Smooth muscle cell (in vitro differentiated cells): ENCODE measurements at regions not wholly inside any gene's neighbourhood (a gene's known extent, or its start where the extent isn't known, plus 50 kb on each side); places are given as distances from the start of the nearest gene placed in this dataset.

Experiments used
- DNase-seq: peaks from one replicate; lab custom pipeline; 2025; ENCODE audit not compliant: unreplicated experiment; lab: John Stamatoyannopoulos, UW
- H2AFZ ChIP-seq: fragments of 200-600 bp; sonication (generic); 2 replicates; pipeline ENCODE4 v1.6.0; 2016; ENCODE audit warnings: antibody characterized with exemption, low read depth, mild to moderate bottlenecking
- H3F3A ChIP-seq: fragments of 200-600 bp; sonication (generic); 2 replicates; pipeline ENCODE4 v1.6.0; 2017; ENCODE audit warnings: antibody characterized with exemption, low read depth
- H3K27ac ChIP-seq: fragments of 200-600 bp; sonication (generic); 2 replicates; pipeline ENCODE4 v1.5.1; 2016; ENCODE audit warnings: low read depth, mild to moderate bottlenecking
- H3K27me3 ChIP-seq: fragments of 200-600 bp; sonication (generic); 2 replicates; pipeline ENCODE4 v1.6.1; 2016; ENCODE audit warnings: low read depth, mild to moderate bottlenecking
- H3K36me3 ChIP-seq: fragments of 200-600 bp; sonication (generic); 2 replicates; pipeline ENCODE4 v1.5.1; 2016; ENCODE audit warnings: low read depth
- H3K4me1 ChIP-seq: fragments of 200-600 bp; sonication (generic); 2 replicates; pipeline ENCODE4 v1.5.1; 2016; ENCODE audit warnings: low read depth
- H3K4me2 ChIP-seq: fragments of 200-600 bp; sonication (generic); 2 replicates; pipeline ENCODE4 v1.6.0; 2016; ENCODE audit warnings: mild to moderate bottlenecking
- H3K4me3 ChIP-seq: fragments of 200-600 bp; sonication (generic); 2 replicates; pipeline ENCODE4 v1.5.1; 2016; ENCODE audit warnings: mild to moderate bottlenecking
- H3K79me2 ChIP-seq: fragments of 200-600 bp; sonication (generic); 2 replicates; pipeline ENCODE4 v1.6.0; 2016; ENCODE audit warnings: low read depth, mild to moderate bottlenecking
- H3K9ac ChIP-seq: fragments of 200-600 bp; sonication (generic); 2 replicates; pipeline ENCODE4 v1.6.0; 2016; ENCODE audit warnings: low read depth
- H3K9me3 ChIP-seq: fragments of 200-600 bp; sonication (generic); replicated peaks from 2 replicates; pipeline ENCODE4 v1.5.1; 2016; ENCODE audit warnings: low read depth
- H4K20me1 ChIP-seq: fragments of 200-600 bp; sonication (generic); 2 replicates; pipeline ENCODE4 v1.6.0; 2016; ENCODE audit warnings: low read depth
- WGBS: methylation state at CpG from one replicate; pipeline ENCODE4 v1.1.7; 2016; ENCODE audit warnings: low lambda C conversion rate; 5-methylcytosine and 5-hydroxymethylcytosine counted together
- TF ChIP-seq, protein P1 (sequence below): fragments of 200-600 bp; sonication (generic); IDR thresholded peaks from 2 replicates; pipeline ENCODE4 v1.5.1; 2017; ENCODE audit warnings: borderline replicate concordance, mild to moderate bottlenecking, antibody characterized with exemption; ENCODE audit not compliant: insufficient read depth, poor library complexity, severe bottlenecking

DNA sequence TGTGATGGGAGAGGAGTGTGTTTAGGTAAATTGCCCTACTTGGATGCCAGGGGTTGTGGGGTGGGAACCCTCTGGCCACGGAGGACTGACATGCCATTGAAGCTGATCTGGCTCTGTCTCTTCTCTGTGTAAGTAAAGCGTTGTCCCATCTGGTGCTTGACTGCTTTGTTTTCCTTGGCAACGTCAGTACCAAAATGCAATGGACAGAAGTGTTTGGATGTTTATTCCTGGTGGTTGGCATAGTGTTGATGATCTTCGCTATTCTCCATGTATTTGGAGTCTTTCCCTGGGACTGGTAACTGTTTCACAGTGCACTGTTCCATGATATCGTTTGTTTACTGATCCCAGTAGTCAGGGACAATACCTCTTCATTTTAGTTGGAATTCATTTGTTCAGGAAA lies 130.5 kb upstream of the MCTP2 start:
- TF ChIP-seq, protein P1, sequence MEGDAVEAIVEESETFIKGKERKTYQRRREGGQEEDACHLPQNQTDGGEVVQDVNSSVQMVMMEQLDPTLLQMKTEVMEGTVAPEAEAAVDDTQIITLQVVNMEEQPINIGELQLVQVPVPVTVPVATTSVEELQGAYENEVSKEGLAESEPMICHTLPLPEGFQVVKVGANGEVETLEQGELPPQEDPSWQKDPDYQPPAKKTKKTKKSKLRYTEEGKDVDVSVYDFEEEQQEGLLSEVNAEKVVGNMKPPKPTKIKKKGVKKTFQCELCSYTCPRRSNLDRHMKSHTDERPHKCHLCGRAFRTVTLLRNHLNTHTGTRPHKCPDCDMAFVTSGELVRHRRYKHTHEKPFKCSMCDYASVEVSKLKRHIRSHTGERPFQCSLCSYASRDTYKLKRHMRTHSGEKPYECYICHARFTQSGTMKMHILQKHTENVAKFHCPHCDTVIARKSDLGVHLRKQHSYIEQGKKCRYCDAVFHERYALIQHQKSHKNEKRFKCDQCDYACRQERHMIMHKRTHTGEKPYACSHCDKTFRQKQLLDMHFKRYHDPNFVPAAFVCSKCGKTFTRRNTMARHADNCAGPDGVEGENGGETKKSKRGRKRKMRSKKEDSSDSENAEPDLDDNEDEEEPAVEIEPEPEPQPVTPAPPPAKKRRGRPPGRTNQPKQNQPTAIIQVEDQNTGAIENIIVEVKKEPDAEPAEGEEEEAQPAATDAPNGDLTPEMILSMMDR = no peak
- Histone ChIP-seq H3K9me3 (no peaks in the 10 kb centered on the region), H3K27me3 (no peaks in the 10 kb centered on the region), H3F3A (no peaks in the 10 kb centered on the region), H3K36me3 (no peaks in the 10 kb centered on the region), H4K20me1 (no peaks in the 10 kb centered on the region), H3K27ac (no peak overlapping the region), H3K79me2 (no peaks in the 10 kb centered on the region), H3K9ac (no peak overlapping the region), H3K4me2 (no peak overlapping the region), H3K4me1 (no peaks in the 10 kb centered on the region), H3K4me3 (no peak overlapping the region), H2AFZ (no peak overlapping the region)
- 65% methylated on average over 5 of the region's 5 CpGs for WGBS
- no peak for DNase-seq

DNA sequence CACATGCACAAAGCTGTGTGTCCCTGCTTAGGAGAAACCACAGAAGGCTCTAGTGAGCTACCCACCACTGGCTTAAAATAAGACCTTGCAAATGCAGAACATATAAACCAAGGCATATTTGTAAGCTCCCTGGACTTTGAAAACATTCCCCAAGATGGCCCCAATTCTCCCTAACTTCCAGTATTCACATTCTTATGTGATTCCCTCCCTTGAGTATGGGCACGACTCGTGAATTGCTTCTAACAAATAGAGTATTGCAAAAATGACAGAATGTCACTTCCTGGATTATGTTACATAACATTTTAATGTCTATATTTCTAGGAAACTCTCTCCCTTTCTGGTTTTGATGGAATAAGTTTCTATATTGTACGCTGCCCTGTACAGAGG lies 131.8 kb upstream of the MCTP2 start:
- 47% methylated on average over 3 of the region's 3 CpGs for WGBS
- Histone ChIP-seq H3K4me2 (peak overlapping the region; percentile 36), H3K27me3 (no peaks in the 10 kb centered on the region), H3K27ac (peak overlapping the region; percentile 16), H3K79me2 (no peaks in the 10 kb centered on the region), H2AFZ (no peak overlapping the region), H3K9ac (no peak overlapping the region), H3F3A (no peaks in the 10 kb centered on the region), H3K4me3 (no peak overlapping the region), H3K4me1 (no peaks in the 10 kb centered on the region), H3K9me3 (no peaks in the 10 kb centered on the region), H3K36me3 (no peaks in the 10 kb centered on the region), H4K20me1 (no peaks in the 10 kb centered on the region)
- TF ChIP-seq, protein P1 = no peak
- DNase-seq = no peak

DNA sequence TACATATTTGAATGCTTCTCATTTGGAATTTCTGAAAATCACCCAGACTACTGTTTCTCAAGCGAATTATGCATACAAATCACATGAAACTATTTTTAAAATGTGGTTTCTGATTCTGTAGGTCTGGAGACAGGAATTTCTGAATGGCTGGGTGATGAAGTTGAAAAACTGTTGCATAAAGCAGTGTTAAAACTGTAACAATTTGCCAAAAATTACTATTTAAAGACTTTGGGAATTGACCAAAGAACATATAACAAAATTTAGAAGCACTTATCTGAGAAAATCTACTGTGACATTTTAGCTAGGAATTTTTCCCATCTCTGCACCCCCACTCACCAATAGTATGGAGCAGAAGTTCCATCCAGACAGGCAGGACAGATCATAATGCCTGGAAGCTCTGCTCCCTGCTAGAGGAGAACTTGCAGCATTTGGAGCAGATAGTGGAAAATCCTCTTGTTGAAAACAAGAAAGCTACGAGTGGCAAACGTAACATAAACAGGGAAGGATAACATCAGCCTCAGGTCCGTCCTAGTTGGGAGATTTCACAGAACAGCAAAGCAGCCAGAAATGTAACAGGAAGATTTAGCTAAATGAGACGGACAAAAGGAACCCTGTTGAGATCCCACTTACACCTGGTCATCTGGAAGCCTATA lies 132.3 kb upstream of the MCTP2 start:
- Histone ChIP-seq H3K9ac (no peak overlapping the region), H3K4me1 (no peaks in the 10 kb centered on the region), H3K79me2 (no peaks in the 10 kb centered on the region), H2AFZ (no peak overlapping the region), H3K27ac (peak overlapping the region; percentile 16), H3F3A (no peaks in the 10 kb centered on the region), H3K27me3 (peaks cover 2% of the 10 kb centered on the region), H3K4me3 (no peak overlapping the region), H3K36me3 (no peaks in the 10 kb centered on the region), H3K4me2 (peak overlapping the region; percentile 36), H4K20me1 (no peaks in the 10 kb centered on the region), H3K9me3 (no peaks in the 10 kb centered on the region)
- no peak for DNase-seq
- 37% methylated on average over 5 of the region's 5 CpGs for WGBS
- TF ChIP-seq, protein P1 = no peak

DNA sequence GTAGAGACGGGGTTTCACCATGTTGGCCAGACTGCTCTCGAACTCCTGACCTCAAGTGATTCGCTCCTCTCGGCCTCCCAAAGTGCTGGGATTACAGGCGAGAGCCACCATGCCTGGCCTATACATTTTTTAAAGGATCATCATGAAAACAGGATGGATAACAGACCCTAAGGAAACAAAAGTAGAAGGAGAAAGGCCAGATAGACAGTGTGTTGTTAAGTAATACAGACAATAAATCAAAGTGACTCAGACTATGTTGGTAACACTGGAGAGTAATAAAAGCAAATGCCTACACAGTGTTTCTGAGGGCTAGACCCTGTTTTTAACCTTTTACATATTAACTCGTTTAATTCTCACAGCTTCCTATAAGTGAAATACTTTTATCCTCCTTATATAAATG lies 133.8 kb upstream of the MCTP2 start:
- peaks cover 3% of the 10 kb centered on the region for H3K27me3 ChIP-seq
- H3K4me1 ChIP-seq = no peaks in the 10 kb centered on the region
- H3K79me2 ChIP-seq = no peaks in the 10 kb centered on the region
- no peak overlapping the region for H3K27ac ChIP-seq
- TF ChIP-seq, protein P1 = no peak
- H3K4me3 ChIP-seq = no peak overlapping the region
- no peak for DNase-seq
- H3K9me3 ChIP-seq = no peaks in the 10 kb centered on the region
- H4K20me1 ChIP-seq = no peaks in the 10 kb centered on the region
- H3K36me3 ChIP-seq = no peaks in the 10 kb centered on the region
- no peak overlapping the region for H3K4me2 ChIP-seq
- WGBS = 50% methylated on average over 6 of the region's 6 CpGs
- H3K9ac ChIP-seq = no peak overlapping the region
- no peaks in the 10 kb centered on the region for H3F3A ChIP-seq
- H2AFZ ChIP-seq = no peak overlapping the region
